Caco-2 (cell line): ENCODE measurements at regions not wholly inside any gene's neighbourhood (a gene's known extent, or its start where the extent isn't known, plus 50 kb on each side); places are given as distances from the start of the nearest gene placed in this dataset.

Experiments
- BruUV-seq: library from RNA; stranded (reverse); fragments of 400-500 nt; replicated peaks from 2 replicates; lab custom pipeline; 2021; lab: Mats Ljungman, UMichigan
- CTCF ChIA-PET: fragments of 300-600 bp; sonication (Branson Sonifier 250); formaldehyde crosslinking; loops from one replicate; lab custom pipeline; 2022; ENCODE audit warnings: antibody characterized with exemption; lab: Charles Lee
- POLR2A ChIA-PET: fragments of 300-600 bp; sonication (Branson Sonifier 250); formaldehyde crosslinking; loops from one replicate; lab custom pipeline; 2022; ENCODE audit warnings: antibody characterized with exemption; lab: Charles Lee
- DNase-seq, 2 experiments: peaks; one replicate each; pipeline versions ENCODE4 v3.0.0 to v3.0.0-alpha.2; 2020 to 2022
- H3K27me3 ChIP-seq: replicated peaks from 2 replicates; pipeline ENCODE4 v1.6.0; 2011; ENCODE audit warnings: low read length; ENCODE audit not compliant: control insufficient read depth, insufficient read depth
- H3K36me3 ChIP-seq: 2 replicates; pipeline ENCODE4 v1.5.1; 2011; ENCODE audit warnings: low read length; ENCODE audit not compliant: control insufficient read depth, insufficient read depth
- H3K4me1 ChIP-seq: fragments of 250-450 bp; sonication (Bioruptor Pico); 2 replicates; pipeline ENCODE4 v1.5.1; 2020; ENCODE audit warnings: mild to moderate bottlenecking
- H3K4me3 ChIP-seq: 2 replicates; pipeline ENCODE4 v1.5.1; 2011; ENCODE audit warnings: low read depth, mild to moderate bottlenecking, control low read depth, low read length
- H3K9me3 ChIP-seq: fragments of 250-450 bp; sonication (Bioruptor Pico); 2 replicates; pipeline ENCODE4 v1.5.1; 2020; ENCODE audit warnings: mild to moderate bottlenecking, moderate library complexity
- H3K27ac Mint-ChIP-seq: one replicate; pipeline ENCODE4 v1.8.0; 2022; ENCODE audit warnings: mixed read lengths; ENCODE audit not compliant: unreplicated experiment
- H3K27me3 Mint-ChIP-seq: one replicate; pipeline ENCODE4 v1.8.0; 2022; ENCODE audit warnings: mixed read lengths; ENCODE audit not compliant: insufficient read depth, unreplicated experiment
- H3K36me3 Mint-ChIP-seq: one replicate; pipeline ENCODE4 v1.8.0; 2022; ENCODE audit warnings: mild to moderate bottlenecking, mixed read lengths; ENCODE audit not compliant: insufficient read depth, unreplicated experiment
- H3K4me1 Mint-ChIP-seq: one replicate; pipeline ENCODE4 v1.8.0; 2022; ENCODE audit warnings: low read depth, mixed read lengths; ENCODE audit not compliant: unreplicated experiment
- H3K4me3 Mint-ChIP-seq: one replicate; pipeline ENCODE4 v1.8.0; 2022; ENCODE audit warnings: mild to moderate bottlenecking, moderate library complexity, mixed read lengths; ENCODE audit not compliant: unreplicated experiment
- H3K9me3 Mint-ChIP-seq: one replicate; pipeline ENCODE4 v1.8.0; 2022; ENCODE audit warnings: mixed read lengths; ENCODE audit not compliant: unreplicated experiment
- CTCF ChIP-seq, 2 experiments: fragments of 200-600 bp in 1 of 2; IDR thresholded peaks; 1 replicate in 1 of 2; 2 replicates in 1 of 2; pipeline versions ENCODE4 v1.5.1 to v1.8.0; 2011 to 2022; ENCODE audit warnings: antibody characterized with exemption in 1 of 2, control low read depth in 1 of 2, inconsistent platforms in 1 of 2, low read depth in 1 of 2, low read length in 1 of 2, mild to moderate bottlenecking in 1 of 2, moderate library complexity in 1 of 2; ENCODE audit not compliant: insufficient read depth in 1 of 2, severe bottlenecking in 1 of 2, unreplicated experiment in 1 of 2
- intact Hi-C: fragments of 100-400 bp; cut with micrococcal nuclease; formaldehyde crosslinking; loops from one replicate; pipeline ENCODE4 v1.10.0; 2022; ENCODE audit not compliant: unreplicated experiment

- ChIA-PET POLR2A (no interaction called here), CTCF (no interaction called here)
- Mint-ChIP-seq H3K4me3 (no peak overlapping the region), H3K36me3 (no peaks in the 10 kb centered on the region), H3K27me3 (no peaks in the 10 kb centered on the region), H3K9me3 (no peaks in the 10 kb centered on the region), H3K27ac (no peak overlapping the region), H3K4me1 (no peaks in the 10 kb centered on the region)
- Histone ChIP-seq H3K4me3 (no peak overlapping the region), H3K36me3 (no peaks in the 10 kb centered on the region), H3K4me1 (no peaks in the 10 kb centered on the region), H3K9me3 (no peaks in the 10 kb centered on the region; the same call in 1 of the 2 replicates), H3K27me3 (no peaks in the 10 kb centered on the region)
- intact Hi-C loops = no loop called here
- no TSS peak for BruUV-seq
- no peak for TF ChIP-seq CTCF (IDR thresholded peaks at IDR 0.05; ENCODE audit: insufficient read depth in 1 of 2, low read depth in 1 of 2, low read length in 1 of 2, severe bottlenecking in 1 of 2, unreplicated experiment in 1 of 2)
- no peak for DNase-seq
Measured at GRCh38 chr7:16242920-16243319, 178.4 kb downstream of the CRPPA start.

- no peak overlapping the region for H3K27ac Mint-ChIP-seq
- H3K36me3 Mint-ChIP-seq = no peaks in the 10 kb centered on the region
- POLR2A ChIA-PET = no interaction called here
- no peaks in the 10 kb centered on the region for H3K4me1 Mint-ChIP-seq
- Histone ChIP-seq H3K9me3 (no peaks in the 10 kb centered on the region; the same call in 1 of the 2 replicates), H3K27me3 (no peaks in the 10 kb centered on the region), H3K36me3 (no peaks in the 10 kb centered on the region), H3K4me1 (no peaks in the 10 kb centered on the region), H3K4me3 (no peak overlapping the region)
- BruUV-seq = no TSS peak
- no peaks in the 10 kb centered on the region for H3K9me3 Mint-ChIP-seq
- H3K27me3 Mint-ChIP-seq = no peaks in the 10 kb centered on the region
- CTCF ChIA-PET = no interaction called here
- H3K4me3 Mint-ChIP-seq = no peak overlapping the region
- no peak for DNase-seq
- no peak for TF ChIP-seq CTCF (IDR thresholded peaks at IDR 0.05; ENCODE audit: insufficient read depth in 1 of 2, low read depth in 1 of 2, low read length in 1 of 2, severe bottlenecking in 1 of 2, unreplicated experiment in 1 of 2)
- intact Hi-C loops = no loop called here
Measured at GRCh38 chr7:16241017-16241416, 180.3 kb downstream of the CRPPA start.

- no peaks in the 10 kb centered on the region for H3K36me3 Mint-ChIP-seq
- no peak for DNase-seq
- H3K9me3 Mint-ChIP-seq = peaks cover 16% of the 10 kb centered on the region
- no TSS peak for BruUV-seq
- Histone ChIP-seq H3K27me3 (no peaks in the 10 kb centered on the region), H3K4me3 (no peak overlapping the region), H3K36me3 (no peaks in the 10 kb centered on the region), H3K4me1 (no peaks in the 10 kb centered on the region), H3K9me3 (peaks cover 4% of the 10 kb centered on the region; the same call in 1 of the 2 replicates)
- intact Hi-C loops = no loop called here
- H3K27me3 Mint-ChIP-seq = no peaks in the 10 kb centered on the region
- H3K27ac Mint-ChIP-seq = no peak overlapping the region
- ChIA-PET POLR2A (no interaction called here), CTCF (no interaction called here)
- no peak overlapping the region for H3K4me3 Mint-ChIP-seq
- TF ChIP-seq CTCF (IDR thresholded peaks at IDR 0.05; ENCODE audit: insufficient read depth in 1 of 2, low read depth in 1 of 2, low read length in 1 of 2, severe bottlenecking in 1 of 2, unreplicated experiment in 1 of 2) = no peak
- H3K4me1 Mint-ChIP-seq = no peaks in the 10 kb centered on the region
Measured at GRCh38 chr7:16236381-16236780, 185.0 kb downstream of the CRPPA start.
